Stomach (tissue), 4 donors: ENCODE measurements at regions not wholly inside any gene's neighbourhood (a gene's known extent, or its start where the extent isn't known, plus 50 kb on each side); places are given as distances from the start of the nearest gene placed in this dataset.

Experiments
- CTCF ChIP-seq, 7 experiments: fragments of 450-650 bp in 4 of 7; fragments of 200-600 bp in 3 of 7; sonication (generic) in 3 of 7; IDR thresholded peaks; one replicate each; pipeline ENCODE4 v1.5.1; 2016 to 2019; ENCODE audit warnings: antibody characterized with exemption in 7 of 7, control low read depth in 2 of 7, mild to moderate bottlenecking in 1 of 7
- EP300 ChIP-seq: sonication (generic); formaldehyde crosslinking; IDR thresholded peaks from one replicate; pipeline ENCODE4 v1.6.1; 2017; ENCODE audit warnings: antibody characterized with exemption
- POLR2A ChIP-seq, 4 donors: fragments of 450-650 bp; IDR thresholded peaks; one replicate each; pipeline ENCODE4 v1.6.1; 2016; ENCODE audit warnings: antibody characterized with exemption in 4 of 4, control low read depth in 2 of 4, mild to moderate bottlenecking in 1 of 4, moderate library complexity in 1 of 4
- POLR2AphosphoS5 ChIP-seq, 3 donors: sonication (generic); formaldehyde crosslinking; IDR thresholded peaks; one replicate each; pipeline ENCODE4 v1.6.1; 2016; ENCODE audit warnings: antibody characterized with exemption in 3 of 3

- TF ChIP-seq CTCF (IDR thresholded peaks at IDR 0.05) (no peak), POLR2A (IDR thresholded peaks at IDR 0.05) (no peak), POLR2AphosphoS5 (IDR thresholded peaks at IDR 0.05) (no peak), EP300 (no peak)
Measured at GRCh38 chr3:182183716-182184430, 472.1 kb downstream of the SOX2 start.
